HG03342 (cell line): ENCODE measurements at regions not wholly inside any gene's neighbourhood (a gene's known extent, or its start where the extent isn't known, plus 50 kb on each side); places are given as distances from the start of the nearest gene placed in this dataset.

Experiments
- ATAC-seq: cut with Tn5 transposase; IDR thresholded peaks from one replicate; pipeline ENCODE4 v1.9.1; 2021; ENCODE audit warnings: mild to moderate bottlenecking, moderate library complexity; ENCODE audit not compliant: unreplicated experiment

- no peak for ATAC-seq
Measured at GRCh38 chr2:121038431-121038830, 246.6 kb downstream of the TFCP2L1 start.

- ATAC-seq: no peak
Measured at GRCh38 chr2:121038891-121039616, 245.9 kb downstream of the TFCP2L1 start.

DNA sequence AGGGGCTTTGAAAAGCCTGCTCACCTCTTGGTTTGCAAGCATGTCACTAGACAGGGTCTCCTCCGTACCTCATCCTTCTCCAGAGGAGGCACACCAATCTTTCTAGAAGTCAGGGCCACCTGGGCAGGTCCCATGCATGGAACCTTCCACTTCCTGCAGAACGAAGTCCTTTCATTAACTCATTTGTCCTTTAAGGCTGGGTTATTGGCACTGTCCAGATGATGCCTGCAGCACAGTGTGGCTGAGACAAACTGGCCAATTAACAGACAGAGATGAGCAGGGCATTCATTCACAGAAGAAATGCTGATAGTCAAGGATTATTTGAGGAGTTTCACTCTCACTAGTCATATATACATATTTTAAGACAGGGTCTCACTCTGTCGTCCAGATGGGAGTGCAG lies 245.3 kb downstream of the TFCP2L1 start:
- no peak for ATAC-seq

DNA sequence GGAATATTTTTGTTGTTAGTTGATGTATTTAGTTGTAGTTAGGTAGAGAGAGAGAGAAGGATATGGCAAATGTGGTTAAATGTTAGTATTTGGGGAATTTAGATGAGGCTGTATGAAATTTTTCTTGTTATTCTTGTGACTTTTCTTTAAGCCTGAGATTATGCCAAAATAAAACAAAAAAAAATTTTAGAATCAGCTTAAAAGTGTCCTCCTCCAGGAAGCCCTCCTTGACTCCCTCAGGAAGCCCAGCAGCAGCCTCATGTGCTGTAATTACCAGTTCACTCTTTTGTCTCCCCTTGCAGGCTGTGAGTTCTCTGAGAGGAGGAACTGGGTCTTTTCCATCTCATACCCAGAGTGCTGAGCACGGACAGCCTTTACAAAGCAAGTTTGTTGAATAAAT lies 243.5 kb downstream of the TFCP2L1 start:
- ATAC-seq: no peak

GRCh38 chr2:121043061-121043826 lies 241.8 kb downstream of the TFCP2L1 start:
- no peak for ATAC-seq

- no peak for ATAC-seq
Measured at GRCh38 chr2:121043827-121044222, 241.2 kb downstream of the TFCP2L1 start.

GRCh38 chr2:121044412-121044811 lies 240.6 kb downstream of the TFCP2L1 start:
- ATAC-seq: no peak

DNA sequence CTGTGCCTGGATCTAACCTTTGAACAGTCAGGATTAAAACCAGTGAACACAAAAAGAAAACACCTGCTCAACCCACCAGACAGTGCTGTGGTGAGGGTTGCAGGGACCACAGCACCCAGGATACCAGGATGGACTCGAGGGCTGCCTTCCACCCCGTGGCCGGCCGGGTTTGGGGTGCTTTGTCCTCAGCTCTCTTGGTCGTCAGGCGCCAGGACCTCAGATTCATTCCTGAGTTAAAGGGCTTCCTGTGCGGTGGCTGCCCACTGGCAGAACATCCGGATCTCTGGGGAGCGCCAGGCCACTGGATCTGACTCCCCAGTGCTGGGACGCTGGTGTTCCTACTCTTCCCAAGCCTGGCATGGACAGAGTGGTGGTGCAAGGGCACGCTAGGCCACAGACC lies 239.8 kb downstream of the TFCP2L1 start:
- no peak for ATAC-seq

- no peak for ATAC-seq
Measured at GRCh38 chr2:121046335-121046734, 238.7 kb downstream of the TFCP2L1 start.

DNA sequence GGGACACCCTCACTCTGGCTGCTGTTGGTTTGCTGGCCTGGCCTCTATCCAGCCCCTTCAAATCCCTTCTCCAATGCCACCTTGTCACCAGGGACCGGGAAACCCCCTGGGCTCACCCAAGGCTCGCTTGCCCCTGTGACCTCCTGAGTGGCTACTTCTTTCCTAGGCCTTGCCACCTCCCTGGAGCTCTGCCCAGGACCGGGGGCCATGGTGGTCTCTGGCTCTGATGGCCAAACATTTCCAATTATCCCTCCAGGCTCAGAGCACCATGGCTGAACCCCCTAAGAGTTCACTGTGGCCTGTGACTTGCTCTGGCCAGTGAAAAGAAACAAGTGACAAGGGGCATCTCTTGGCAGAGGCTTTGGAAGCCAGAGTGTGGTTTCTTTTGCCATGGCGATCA lies 237.6 kb downstream of the TFCP2L1 start:
- no peak for ATAC-seq

- ATAC-seq: no peak
Measured at GRCh38 chr2:121049131-121049530, 235.9 kb downstream of the TFCP2L1 start.

GRCh38 chr2:121049950-121050585 lies 234.9 kb downstream of the TFCP2L1 start:
- ATAC-seq: no peak

DNA sequence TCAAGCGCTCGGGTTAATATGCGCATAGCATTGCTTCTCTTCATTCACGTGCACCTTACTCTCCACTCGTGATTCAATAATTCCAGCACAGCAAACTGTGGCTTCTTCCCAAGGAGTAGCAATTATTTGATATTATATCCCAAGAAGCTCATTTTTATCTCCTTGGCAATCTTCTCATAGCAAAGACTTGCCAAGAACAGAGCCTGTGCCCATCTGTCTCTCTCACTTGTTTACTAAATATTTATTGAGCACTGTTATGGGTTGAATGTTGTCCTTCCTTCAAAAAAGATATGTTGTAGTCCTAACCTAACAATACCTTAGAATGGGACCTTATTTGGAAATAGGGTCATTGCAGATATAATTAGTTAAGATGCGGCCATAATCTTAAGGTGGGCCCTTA lies 233.7 kb downstream of the TFCP2L1 start:
- no peak for ATAC-seq

GRCh38 chr2:121052023-121052422 lies 233.0 kb downstream of the TFCP2L1 start:
- no peak for ATAC-seq

- no peak for ATAC-seq
Measured at GRCh38 chr2:121052521-121052920, 232.5 kb downstream of the TFCP2L1 start.

DNA sequence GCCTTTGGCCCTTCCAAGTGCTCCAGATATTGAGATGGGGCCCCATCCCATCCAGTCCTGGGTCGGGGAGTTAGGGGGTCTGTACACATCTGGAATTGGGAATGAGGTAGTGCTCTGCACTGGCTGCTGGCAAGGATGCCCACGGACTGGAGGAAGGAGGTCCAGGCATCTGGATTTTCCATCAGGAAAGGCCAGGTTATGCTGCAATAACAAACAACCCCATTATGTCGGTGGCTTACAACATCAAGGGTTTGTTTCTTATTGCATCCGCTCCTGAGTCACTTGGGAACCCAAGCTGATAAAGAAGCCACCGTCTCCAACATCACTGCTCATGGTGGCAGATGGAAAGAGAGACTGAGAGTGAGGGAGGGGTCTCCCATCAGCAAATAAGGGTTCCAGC lies 229.9 kb downstream of the TFCP2L1 start:
- no peak for ATAC-seq

GRCh38 chr2:121055501-121055900 lies 229.5 kb downstream of the TFCP2L1 start:
- no peak for ATAC-seq

DNA sequence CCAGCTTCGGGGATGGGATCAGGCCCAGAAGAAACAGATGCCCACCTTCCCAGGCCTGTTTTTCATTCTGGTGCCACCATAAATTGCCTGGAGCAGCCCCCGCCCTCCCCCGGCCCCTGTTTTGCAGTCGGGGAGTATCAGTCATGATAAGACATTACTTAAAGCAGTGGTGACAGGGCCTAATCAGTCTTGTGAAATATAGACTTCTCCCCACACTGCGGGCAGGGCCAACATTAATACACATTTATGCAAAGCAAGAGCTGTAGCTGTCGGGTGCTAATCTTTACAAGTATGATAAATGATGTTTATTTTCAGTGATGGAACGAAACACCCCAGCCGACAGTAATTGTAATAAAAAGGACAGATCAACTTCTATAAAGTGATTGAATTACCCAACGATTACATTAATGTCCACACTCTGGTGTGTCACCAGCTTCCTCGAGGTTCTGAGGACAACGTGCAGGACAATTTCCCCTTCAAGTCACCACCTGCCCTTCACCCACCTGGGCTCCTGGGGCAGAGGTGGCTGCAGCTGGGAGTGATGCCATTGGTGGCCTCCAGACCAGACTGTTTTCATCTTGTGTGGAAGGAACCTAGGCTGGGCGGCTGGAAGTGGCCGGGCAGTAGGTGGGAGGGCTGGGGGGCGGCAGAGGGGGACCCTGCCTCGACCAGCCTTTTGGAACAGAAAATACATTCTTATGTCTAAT lies 226.0 kb downstream of the TFCP2L1 start:
- no peak for ATAC-seq

GRCh38 chr2:121059651-121060649 lies 225.1 kb downstream of the TFCP2L1 start:
- ATAC-seq: no peak

DNA sequence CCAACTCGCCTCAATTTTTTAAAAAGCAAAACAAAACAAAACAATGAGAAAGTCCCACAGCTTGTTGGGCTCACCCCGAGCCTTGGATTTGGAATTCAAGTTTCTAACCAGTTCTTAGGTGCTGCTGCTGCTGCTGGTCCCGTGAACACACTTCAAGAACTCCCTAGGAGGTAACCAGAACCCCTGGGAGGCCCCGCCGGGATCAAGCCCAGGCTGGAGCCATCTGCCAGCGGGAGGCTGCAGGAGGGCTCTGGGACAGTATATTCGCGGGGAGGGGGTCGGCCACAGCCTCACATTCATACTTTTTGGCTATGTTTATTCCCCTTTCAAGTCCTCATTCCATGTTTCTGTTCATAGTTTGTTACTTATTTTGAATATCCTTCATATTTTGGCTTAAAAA lies 223.4 kb downstream of the TFCP2L1 start:
- ATAC-seq: no peak
